GM23338 (cell line): ENCODE measurements at regions not wholly inside any gene's neighbourhood (a gene's known extent, or its start where the extent isn't known, plus 50 kb on each side); places are given as distances from the start of the nearest gene placed in this dataset.

Experiments used
- ATAC-seq: fragments of 200-7000 bp; cut with Tn5 transposase; 3 replicates; pipeline ENCODE4 v1.9.1; 2020
- DNase-seq: peaks from one replicate; pipeline ENCODE4 v3.0.0-alpha.2; 2015; ENCODE audit warnings: low spot score
- H2AFZ ChIP-seq: fragments of 200-600 bp; sonication (generic); 2 replicates; pipeline ENCODE4 v1.8.0; 2016; ENCODE audit warnings: antibody characterized with exemption, mild to moderate bottlenecking, moderate library complexity
- H3F3A ChIP-seq: fragments of 200-600 bp; sonication (generic); replicated peaks from 2 replicates; pipeline ENCODE4 v1.8.0; 2017; ENCODE audit warnings: antibody characterized with exemption, mixed run types, low read depth
- H3K27ac ChIP-seq: fragments of 200-600 bp; sonication (generic); 2 replicates; pipeline ENCODE4 v1.6.1; 2016; ENCODE audit warnings: low read depth
- H3K27me3 ChIP-seq: fragments of 200-600 bp; sonication (generic); 2 replicates; pipeline ENCODE4 v1.8.0; 2016; ENCODE audit warnings: mild to moderate bottlenecking, mixed run types, moderate library complexity; ENCODE audit not compliant: insufficient read depth
- H3K36me3 ChIP-seq: fragments of 200-600 bp; sonication (generic); 2 replicates; pipeline ENCODE4 v1.8.0; 2016; ENCODE audit warnings: mild to moderate bottlenecking; ENCODE audit not compliant: insufficient read depth
- H3K4me1 ChIP-seq: fragments of 200-600 bp; sonication (generic); 2 replicates; pipeline ENCODE4 v1.8.0; 2016; ENCODE audit warnings: mild to moderate bottlenecking, moderate library complexity; ENCODE audit not compliant: insufficient read depth
- H3K4me2 ChIP-seq: fragments of 200-600 bp; sonication (generic); 2 replicates; pipeline ENCODE4 v1.7.1; 2017; ENCODE audit warnings: mixed run types
- H3K4me3 ChIP-seq: fragments of 200-600 bp; sonication (generic); 2 replicates; pipeline ENCODE4 v1.6.1; 2016; ENCODE audit warnings: mixed run types
- H3K79me2 ChIP-seq: fragments of 200-600 bp; sonication (generic); replicated peaks from 2 replicates; pipeline ENCODE4 v1.8.0; 2017; ENCODE audit warnings: mild to moderate bottlenecking; ENCODE audit not compliant: insufficient read depth
- H3K9me2 ChIP-seq: fragments of 200-600 bp; sonication (generic); 2 replicates; pipeline ENCODE4 v1.8.0; 2017; ENCODE audit not compliant: insufficient read depth
- H4K20me1 ChIP-seq: fragments of 200-600 bp; sonication (generic); replicated peaks from 2 replicates; pipeline ENCODE4 v1.8.0; 2017; ENCODE audit warnings: mild to moderate bottlenecking; ENCODE audit not compliant: insufficient read depth
- H3K27ac Mint-ChIP-seq: 2 replicates; pipeline ENCODE4 v1.8.0; 2020; ENCODE audit warnings: inconsistent platforms, mild to moderate bottlenecking, moderate library complexity, mixed read lengths
- H3K27me3 Mint-ChIP-seq: 3 replicates; pipeline ENCODE4 v1.8.0; 2022; ENCODE audit warnings: low read depth, mild to moderate bottlenecking, moderate library complexity, mixed read lengths, inconsistent platforms; ENCODE audit not compliant: insufficient read depth, poor library complexity
- H3K36me3 Mint-ChIP-seq: 3 replicates; pipeline ENCODE4 v1.8.0; 2021; ENCODE audit warnings: low read depth, mild to moderate bottlenecking, inconsistent platforms, moderate library complexity, mixed read lengths
- H3K4me1 Mint-ChIP-seq: 3 replicates; pipeline ENCODE4 v1.8.0; 2020; ENCODE audit warnings: mild to moderate bottlenecking, inconsistent platforms, mixed read lengths
- H3K4me3 Mint-ChIP-seq: 3 replicates; pipeline ENCODE4 v1.8.0; 2021; ENCODE audit warnings: moderate library complexity, mild to moderate bottlenecking, inconsistent platforms, mixed read lengths
- H3K9me3 Mint-ChIP-seq: 3 replicates; pipeline ENCODE4 v1.8.0; 2020; ENCODE audit warnings: moderate library complexity, mild to moderate bottlenecking, inconsistent platforms, mixed read lengths
- CREB1 ChIP-seq: fragments of 250-450 bp; sonication (Bioruptor Pico); IDR thresholded peaks from 2 replicates; pipeline ENCODE4 v1.5.0; 2020; ENCODE audit warnings: low read depth, mild to moderate bottlenecking, moderate library complexity
- EZH2 ChIP-seq: fragments of 200-600 bp; sonication (generic); IDR thresholded peaks from one replicate; pipeline ENCODE4 v1.8.0; 2017; ENCODE audit warnings: antibody characterized with exemption, mild to moderate bottlenecking, low read depth; ENCODE audit not compliant: unreplicated experiment
- EZH2phosphoT487 ChIP-seq: fragments of 200-600 bp; sonication (generic); IDR thresholded peaks from one replicate; pipeline ENCODE4 v1.8.1; 2018; ENCODE audit warnings: antibody characterized with exemption; ENCODE audit not compliant: unreplicated experiment
- JUNB ChIP-seq: IDR thresholded peaks from one replicate; pipeline ENCODE4 v1.6.1; 2016; ENCODE audit warnings: antibody characterized with exemption; ENCODE audit not compliant: unreplicated experiment
- NANOG ChIP-seq: IDR thresholded peaks from 2 replicates; pipeline ENCODE4 v1.6.1; 2016; ENCODE audit warnings: antibody characterized with exemption, borderline replicate concordance
- POLR2AphosphoS5 ChIP-seq: IDR thresholded peaks from 2 replicates; pipeline ENCODE4 v1.6.1; 2016; ENCODE audit warnings: antibody characterized with exemption, low read depth
- STAT1 ChIP-seq: IDR thresholded peaks from one replicate; pipeline ENCODE4 v1.6.1; 2016; ENCODE audit warnings: antibody characterized with exemption; ENCODE audit not compliant: unreplicated experiment
- ZNF114 ChIP-seq: fragments of 250-450 bp; sonication (Bioruptor Pico); IDR thresholded peaks from 2 replicates; pipeline ENCODE4 v1.5.0; 2020; ENCODE audit warnings: mild to moderate bottlenecking, moderate library complexity
- ZNF331 ChIP-seq: fragments of 250-450 bp; sonication (Bioruptor Pico); IDR thresholded peaks from 2 replicates; pipeline ENCODE4 v1.5.0; 2020; ENCODE audit warnings: low read depth, mild to moderate bottlenecking, moderate library complexity
- TF ChIP-seq, protein P1 (sequence below): IDR thresholded peaks from 2 replicates; pipeline ENCODE4 v1.6.1; 2016; ENCODE audit warnings: antibody characterized with exemption
- TF ChIP-seq, protein P2 (sequence below): IDR thresholded peaks from one replicate; pipeline ENCODE4 v1.6.1; 2018; ENCODE audit warnings: antibody characterized with exemption; ENCODE audit not compliant: unreplicated experiment
- TF ChIP-seq, protein P3 (sequence below): fragments of 250-450 bp; sonication (Bioruptor Pico); IDR thresholded peaks from 2 replicates; pipeline ENCODE4 v1.5.0; 2020; ENCODE audit warnings: mild to moderate bottlenecking, moderate library complexity
- TF ChIP-seq, protein P4 (sequence below), 2 experiments: fragments of 200-600 bp in 1 of 2; sonication (generic) in 1 of 2; conservative IDR thresholded peaks; 2 replicates each; pipeline versions ENCODE4 v1.5.1 to v1.6.1; 2016 to 2017; ENCODE audit warnings: antibody characterized with exemption in 2 of 2, low read depth in 2 of 2, mild to moderate bottlenecking in 2 of 2, moderate library complexity in 1 of 2

DNA sequence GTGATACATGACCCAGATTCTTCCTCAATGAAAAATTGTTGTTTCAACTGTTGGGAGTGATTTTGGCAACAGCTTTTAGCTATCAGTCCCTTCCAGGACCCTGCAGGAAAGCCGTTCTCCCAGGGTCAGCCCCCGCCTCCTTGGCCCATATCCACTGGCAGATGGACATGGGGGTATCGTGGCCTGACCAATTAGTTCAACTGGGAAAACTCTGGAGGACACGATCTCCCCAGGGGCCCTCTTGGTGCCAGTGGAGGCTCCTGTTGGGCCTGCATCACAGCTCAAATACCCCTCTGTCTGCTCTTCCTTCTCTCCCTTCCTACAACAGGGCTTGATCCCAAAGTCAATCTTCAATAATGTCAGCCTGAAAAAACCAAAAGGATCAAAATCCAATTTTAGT, 272.5 kb upstream of the B3GAT1 start:
- Histone ChIP-seq H3K36me3 (no peaks in the 10 kb centered on the region), H3K4me1 (peaks cover 7% of the 10 kb centered on the region), H3K27ac (no peak overlapping the region), H3F3A (no peaks in the 10 kb centered on the region), H3K79me2 (no peaks in the 10 kb centered on the region), H3K4me3 (no peak overlapping the region), H3K27me3 (no peaks in the 10 kb centered on the region), H4K20me1 (no peaks in the 10 kb centered on the region), H2AFZ (no peak overlapping the region), H3K4me2 (no peak overlapping the region), H3K9me2 (no peaks in the 10 kb centered on the region)
- no peaks in the 10 kb centered on the region for H3K9me3 Mint-ChIP-seq
- DNase-seq, result no peak
- no peak for TF ChIP-seq NANOG
- TF ChIP-seq, protein P1, sequence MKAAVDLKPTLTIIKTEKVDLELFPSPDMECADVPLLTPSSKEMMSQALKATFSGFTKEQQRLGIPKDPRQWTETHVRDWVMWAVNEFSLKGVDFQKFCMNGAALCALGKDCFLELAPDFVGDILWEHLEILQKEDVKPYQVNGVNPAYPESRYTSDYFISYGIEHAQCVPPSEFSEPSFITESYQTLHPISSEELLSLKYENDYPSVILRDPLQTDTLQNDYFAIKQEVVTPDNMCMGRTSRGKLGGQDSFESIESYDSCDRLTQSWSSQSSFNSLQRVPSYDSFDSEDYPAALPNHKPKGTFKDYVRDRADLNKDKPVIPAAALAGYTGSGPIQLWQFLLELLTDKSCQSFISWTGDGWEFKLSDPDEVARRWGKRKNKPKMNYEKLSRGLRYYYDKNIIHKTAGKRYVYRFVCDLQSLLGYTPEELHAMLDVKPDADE, result no peak
- TF ChIP-seq, protein P2, sequence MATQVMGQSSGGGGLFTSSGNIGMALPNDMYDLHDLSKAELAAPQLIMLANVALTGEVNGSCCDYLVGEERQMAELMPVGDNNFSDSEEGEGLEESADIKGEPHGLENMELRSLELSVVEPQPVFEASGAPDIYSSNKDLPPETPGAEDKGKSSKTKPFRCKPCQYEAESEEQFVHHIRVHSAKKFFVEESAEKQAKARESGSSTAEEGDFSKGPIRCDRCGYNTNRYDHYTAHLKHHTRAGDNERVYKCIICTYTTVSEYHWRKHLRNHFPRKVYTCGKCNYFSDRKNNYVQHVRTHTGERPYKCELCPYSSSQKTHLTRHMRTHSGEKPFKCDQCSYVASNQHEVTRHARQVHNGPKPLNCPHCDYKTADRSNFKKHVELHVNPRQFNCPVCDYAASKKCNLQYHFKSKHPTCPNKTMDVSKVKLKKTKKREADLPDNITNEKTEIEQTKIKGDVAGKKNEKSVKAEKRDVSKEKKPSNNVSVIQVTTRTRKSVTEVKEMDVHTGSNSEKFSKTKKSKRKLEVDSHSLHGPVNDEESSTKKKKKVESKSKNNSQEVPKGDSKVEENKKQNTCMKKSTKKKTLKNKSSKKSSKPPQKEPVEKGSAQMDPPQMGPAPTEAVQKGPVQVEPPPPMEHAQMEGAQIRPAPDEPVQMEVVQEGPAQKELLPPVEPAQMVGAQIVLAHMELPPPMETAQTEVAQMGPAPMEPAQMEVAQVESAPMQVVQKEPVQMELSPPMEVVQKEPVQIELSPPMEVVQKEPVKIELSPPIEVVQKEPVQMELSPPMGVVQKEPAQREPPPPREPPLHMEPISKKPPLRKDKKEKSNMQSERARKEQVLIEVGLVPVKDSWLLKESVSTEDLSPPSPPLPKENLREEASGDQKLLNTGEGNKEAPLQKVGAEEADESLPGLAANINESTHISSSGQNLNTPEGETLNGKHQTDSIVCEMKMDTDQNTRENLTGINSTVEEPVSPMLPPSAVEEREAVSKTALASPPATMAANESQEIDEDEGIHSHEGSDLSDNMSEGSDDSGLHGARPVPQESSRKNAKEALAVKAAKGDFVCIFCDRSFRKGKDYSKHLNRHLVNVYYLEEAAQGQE, result no peak
- TF ChIP-seq, protein P3, sequence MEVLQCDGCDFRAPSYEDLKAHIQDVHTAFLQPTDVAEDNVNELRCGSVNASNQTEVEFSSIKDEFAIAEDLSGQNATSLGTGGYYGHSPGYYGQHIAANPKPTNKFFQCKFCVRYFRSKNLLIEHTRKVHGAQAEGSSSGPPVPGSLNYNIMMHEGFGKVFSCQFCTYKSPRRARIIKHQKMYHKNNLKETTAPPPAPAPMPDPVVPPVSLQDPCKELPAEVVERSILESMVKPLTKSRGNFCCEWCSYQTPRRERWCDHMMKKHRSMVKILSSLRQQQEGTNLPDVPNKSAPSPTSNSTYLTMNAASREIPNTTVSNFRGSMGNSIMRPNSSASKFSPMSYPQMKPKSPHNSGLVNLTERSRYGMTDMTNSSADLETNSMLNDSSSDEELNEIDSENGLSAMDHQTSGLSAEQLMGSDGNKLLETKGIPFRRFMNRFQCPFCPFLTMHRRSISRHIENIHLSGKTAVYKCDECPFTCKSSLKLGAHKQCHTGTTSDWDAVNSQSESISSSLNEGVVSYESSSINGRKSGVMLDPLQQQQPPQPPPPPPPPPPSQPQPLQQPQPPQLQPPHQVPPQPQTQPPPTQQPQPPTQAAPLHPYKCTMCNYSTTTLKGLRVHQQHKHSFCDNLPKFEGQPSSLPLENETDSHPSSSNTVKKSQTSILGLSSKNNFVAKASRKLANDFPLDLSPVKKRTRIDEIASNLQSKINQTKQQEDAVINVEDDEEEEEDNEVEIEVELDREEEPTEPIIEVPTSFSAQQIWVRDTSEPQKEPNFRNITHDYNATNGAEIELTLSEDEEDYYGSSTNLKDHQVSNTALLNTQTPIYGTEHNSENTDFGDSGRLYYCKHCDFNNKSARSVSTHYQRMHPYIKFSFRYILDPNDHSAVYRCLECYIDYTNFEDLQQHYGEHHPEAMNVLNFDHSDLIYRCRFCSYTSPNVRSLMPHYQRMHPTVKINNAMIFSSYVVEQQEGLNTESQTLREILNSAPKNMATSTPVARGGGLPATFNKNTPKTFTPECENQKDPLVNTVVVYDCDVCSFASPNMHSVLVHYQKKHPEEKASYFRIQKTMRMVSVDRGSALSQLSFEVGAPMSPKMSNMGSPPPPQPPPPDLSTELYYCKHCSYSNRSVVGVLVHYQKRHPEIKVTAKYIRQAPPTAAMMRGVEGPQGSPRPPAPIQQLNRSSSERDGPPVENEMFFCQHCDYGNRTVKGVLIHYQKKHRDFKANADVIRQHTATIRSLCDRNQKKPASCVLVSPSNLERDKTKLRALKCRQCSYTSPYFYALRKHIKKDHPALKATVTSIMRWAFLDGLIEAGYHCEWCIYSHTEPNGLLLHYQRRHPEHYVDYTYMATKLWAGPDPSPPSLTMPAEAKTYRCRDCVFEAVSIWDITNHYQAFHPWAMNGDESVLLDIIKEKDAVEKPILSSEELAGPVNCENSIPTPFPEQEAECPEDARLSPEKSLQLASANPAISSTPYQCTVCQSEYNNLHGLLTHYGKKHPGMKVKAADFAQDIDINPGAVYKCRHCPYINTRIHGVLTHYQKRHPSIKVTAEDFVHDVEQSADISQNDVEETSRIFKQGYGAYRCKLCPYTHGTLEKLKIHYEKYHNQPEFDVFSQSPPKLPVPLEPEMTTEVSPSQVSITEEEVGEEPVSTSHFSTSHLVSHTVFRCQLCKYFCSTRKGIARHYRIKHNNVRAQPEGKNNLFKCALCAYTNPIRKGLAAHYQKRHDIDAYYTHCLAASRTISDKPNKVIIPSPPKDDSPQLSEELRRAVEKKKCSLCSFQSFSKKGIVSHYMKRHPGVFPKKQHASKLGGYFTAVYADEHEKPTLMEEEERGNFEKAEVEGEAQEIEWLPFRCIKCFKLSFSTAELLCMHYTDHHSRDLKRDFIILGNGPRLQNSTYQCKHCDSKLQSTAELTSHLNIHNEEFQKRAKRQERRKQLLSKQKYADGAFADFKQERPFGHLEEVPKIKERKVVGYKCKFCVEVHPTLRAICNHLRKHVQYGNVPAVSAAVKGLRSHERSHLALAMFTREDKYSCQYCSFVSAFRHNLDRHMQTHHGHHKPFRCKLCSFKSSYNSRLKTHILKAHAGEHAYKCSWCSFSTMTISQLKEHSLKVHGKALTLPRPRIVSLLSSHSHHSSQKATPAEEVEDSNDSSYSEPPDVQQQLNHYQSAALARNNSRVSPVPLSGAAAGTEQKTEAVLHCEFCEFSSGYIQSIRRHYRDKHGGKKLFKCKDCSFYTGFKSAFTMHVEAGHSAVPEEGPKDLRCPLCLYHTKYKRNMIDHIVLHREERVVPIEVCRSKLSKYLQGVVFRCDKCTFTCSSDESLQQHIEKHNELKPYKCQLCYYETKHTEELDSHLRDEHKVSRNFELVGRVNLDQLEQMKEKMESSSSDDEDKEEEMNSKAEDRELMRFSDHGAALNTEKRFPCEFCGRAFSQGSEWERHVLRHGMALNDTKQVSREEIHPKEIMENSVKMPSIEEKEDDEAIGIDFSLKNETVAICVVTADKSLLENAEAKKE (CRISPR knock-in tag), result no peak
- TF ChIP-seq STAT1, result no peak
- TF ChIP-seq EZH2phosphoT487, result no peak
- TF ChIP-seq EZH2, result no peak
- TF ChIP-seq, protein P4, sequence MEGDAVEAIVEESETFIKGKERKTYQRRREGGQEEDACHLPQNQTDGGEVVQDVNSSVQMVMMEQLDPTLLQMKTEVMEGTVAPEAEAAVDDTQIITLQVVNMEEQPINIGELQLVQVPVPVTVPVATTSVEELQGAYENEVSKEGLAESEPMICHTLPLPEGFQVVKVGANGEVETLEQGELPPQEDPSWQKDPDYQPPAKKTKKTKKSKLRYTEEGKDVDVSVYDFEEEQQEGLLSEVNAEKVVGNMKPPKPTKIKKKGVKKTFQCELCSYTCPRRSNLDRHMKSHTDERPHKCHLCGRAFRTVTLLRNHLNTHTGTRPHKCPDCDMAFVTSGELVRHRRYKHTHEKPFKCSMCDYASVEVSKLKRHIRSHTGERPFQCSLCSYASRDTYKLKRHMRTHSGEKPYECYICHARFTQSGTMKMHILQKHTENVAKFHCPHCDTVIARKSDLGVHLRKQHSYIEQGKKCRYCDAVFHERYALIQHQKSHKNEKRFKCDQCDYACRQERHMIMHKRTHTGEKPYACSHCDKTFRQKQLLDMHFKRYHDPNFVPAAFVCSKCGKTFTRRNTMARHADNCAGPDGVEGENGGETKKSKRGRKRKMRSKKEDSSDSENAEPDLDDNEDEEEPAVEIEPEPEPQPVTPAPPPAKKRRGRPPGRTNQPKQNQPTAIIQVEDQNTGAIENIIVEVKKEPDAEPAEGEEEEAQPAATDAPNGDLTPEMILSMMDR (conservative IDR thresholded peaks at IDR 0.05; ENCODE audit: low read depth in 2 of 2), result no peak
- TF ChIP-seq CREB1 (CRISPR knock-in tag), result no peak
- TF ChIP-seq POLR2AphosphoS5, result no peak
- TF ChIP-seq JUNB, result no peak
- TF ChIP-seq ZNF114 (CRISPR knock-in tag), result no peak
- TF ChIP-seq ZNF331 (CRISPR knock-in tag), result no peak
- H3K4me3 Mint-ChIP-seq, result no peak overlapping the region
- no peaks in the 10 kb centered on the region for H3K36me3 Mint-ChIP-seq
- H3K4me1 Mint-ChIP-seq, result no peaks in the 10 kb centered on the region
- ATAC-seq, result no peak
- peaks cover 2% of the 10 kb centered on the region for H3K27me3 Mint-ChIP-seq
- no peak overlapping the region for H3K27ac Mint-ChIP-seq
